K562 (cell line): ENCODE measurements at regions not wholly inside any gene's neighbourhood (a gene's known extent, or its start where the extent isn't known, plus 50 kb on each side); places are given as distances from the start of the nearest gene placed in this dataset.

Experiments used
- ARID1B ChIP-seq: fragments of 450-650 bp; IDR thresholded peaks from 2 replicates; pipeline ENCODE4 v1.6.1; 2016; ENCODE audit warnings: antibody characterized with exemption, mild to moderate bottlenecking, inconsistent platforms
- CBFA2T3 ChIP-seq: fragments of 450-650 bp; IDR thresholded peaks from 2 replicates; pipeline ENCODE4 v1.6.1; 2017
- CHD1 ChIP-seq: fragments of 200-600 bp; sonication (generic); IDR thresholded peaks from one replicate; pipeline ENCODE4 v1.6.1; 2012; ENCODE audit warnings: mild to moderate bottlenecking, moderate library complexity, low read length, inconsistent platforms
- KAT8 ChIP-seq: fragments of 450-650 bp; IDR thresholded peaks from 2 replicates; pipeline ENCODE4 v1.6.1; 2016; ENCODE audit warnings: low read depth, mild to moderate bottlenecking
- MITF ChIP-seq: IDR thresholded peaks from 2 replicates; pipeline ENCODE4 v1.6.1; 2014; ENCODE audit warnings: antibody characterized with exemption
- NFRKB ChIP-seq: fragments of 450-650 bp; IDR thresholded peaks from 2 replicates; pipeline ENCODE4 v1.6.1; 2016; ENCODE audit warnings: low read depth
- PTBP1 ChIP-seq: fragments of 200-400 bp; formaldehyde crosslinking; IDR thresholded peaks from 2 replicates; pipeline ENCODE4 v1.6.1; 2017; ENCODE audit warnings: low read depth, low read length
- SIX5 ChIP-seq, 2 experiments: IDR thresholded peaks; 2 replicates each; pipeline ENCODE4 v1.6.1; 2011; ENCODE audit warnings: low read length in 2 of 2, borderline replicate concordance in 1 of 2, low read depth in 1 of 2, mild to moderate bottlenecking in 1 of 2, moderate library complexity in 1 of 2; ENCODE audit not compliant: insufficient read depth in 1 of 2
- SMAD3 ChIP-seq: fragments of 450-650 bp; formaldehyde crosslinking; conservative IDR thresholded peaks from 2 replicates; pipeline ENCODE4 v1.4.0; 2020; ENCODE audit warnings: mild to moderate bottlenecking
- SMARCE1 ChIP-seq: fragments of 450-650 bp; IDR thresholded peaks from 2 replicates; pipeline ENCODE4 v1.7.1; 2016; ENCODE audit warnings: mild to moderate bottlenecking
- TAF9B ChIP-seq: fragments of 450-650 bp; IDR thresholded peaks from 2 replicates; pipeline ENCODE4 v1.6.1; 2018; ENCODE audit warnings: mild to moderate bottlenecking; ENCODE audit not compliant: partially characterized antibody
- TCF15 ChIP-seq: fragments of 250-450 bp; sonication (Bioruptor Pico); IDR thresholded peaks from 2 replicates; pipeline ENCODE4 v1.8.0; 2022; ENCODE audit warnings: moderate library complexity, mild to moderate bottlenecking, inconsistent platforms
- YBX1 ChIP-seq: fragments of 450-650 bp; IDR thresholded peaks from 2 replicates; pipeline ENCODE4 v1.7.1; 2016; ENCODE audit warnings: mild to moderate bottlenecking
- ZBTB34 ChIP-seq: fragments of 250-450 bp; sonication (Bioruptor Pico); IDR thresholded peaks from 2 replicates; pipeline ENCODE4 v1.8.0; 2021; ENCODE audit warnings: mild to moderate bottlenecking, moderate library complexity
- ZNF197 ChIP-seq: fragments of 200-800 bp; sonication (Bioruptor generic); IDR thresholded peaks from 2 replicates; pipeline ENCODE4 v1.6.1; 2016; ENCODE audit warnings: low read depth, missing genetic modification characterization, missing compliant biosample characterization
- ZNF507 ChIP-seq: conservative IDR thresholded peaks from 2 replicates; pipeline ENCODE4 v1.6.1; 2017; ENCODE audit warnings: missing genetic modification characterization, missing compliant biosample characterization
- ZNF609 ChIP-seq: sonication (generic); formaldehyde crosslinking; IDR thresholded peaks from 2 replicates; pipeline ENCODE4 v1.8.1; 2023; ENCODE audit warnings: missing genetic modification reagents, mild to moderate bottlenecking, borderline replicate concordance
- ZNF655 ChIP-seq: fragments of 250-450 bp; sonication (Bioruptor Pico); IDR thresholded peaks from 2 replicates; pipeline ENCODE4 v1.5.0; 2021

- TF ChIP-seq ZNF609 = no peak
- no peak for TF ChIP-seq KAT8
- no peak for TF ChIP-seq ZNF197 (CRISPR knock-in tag)
- no peak for TF ChIP-seq ZBTB34 (CRISPR knock-in tag)
- no peak for TF ChIP-seq MITF
- no peak for TF ChIP-seq YBX1
- TF ChIP-seq SMAD3 (CRISPR knock-in tag) = no peak
- TF ChIP-seq ZNF507 = no peak
- TF ChIP-seq TAF9B = no peak
- TF ChIP-seq SMARCE1 = 0 out of 2 replicates have a peak, but pooled peaks have one; percentile 47
- TF ChIP-seq ARID1B = peak; percentile 43
- no peak for TF ChIP-seq CHD1
- TF ChIP-seq CBFA2T3 = no peak
- no peak for TF ChIP-seq NFRKB
- no peak for TF ChIP-seq PTBP1
- no peak for TF ChIP-seq TCF15 (CRISPR knock-in tag)
- TF ChIP-seq SIX5 (IDR thresholded peaks at IDR 0.05; ENCODE audit: borderline replicate concordance in 1 of 2, insufficient read depth in 1 of 2, low read depth in 1 of 2, low read length in 2 of 2) = no peak
- no peak for TF ChIP-seq ZNF655
Observed at GRCh38 chrX:65932173-65933084, 107.5 kb downstream of the VSIG4 start (continued).
